ENCODE measurements at regions not wholly inside any gene's neighbourhood (a gene's known extent, or its start where the extent isn't known, plus 50 kb on each side); places are given as distances from the start of the nearest gene placed in this dataset.

- DNase-seq: no peak
Observed at GRCh38 chr22:27269751-27270543, 531.6 kb downstream of the MN1 start.

DNA sequence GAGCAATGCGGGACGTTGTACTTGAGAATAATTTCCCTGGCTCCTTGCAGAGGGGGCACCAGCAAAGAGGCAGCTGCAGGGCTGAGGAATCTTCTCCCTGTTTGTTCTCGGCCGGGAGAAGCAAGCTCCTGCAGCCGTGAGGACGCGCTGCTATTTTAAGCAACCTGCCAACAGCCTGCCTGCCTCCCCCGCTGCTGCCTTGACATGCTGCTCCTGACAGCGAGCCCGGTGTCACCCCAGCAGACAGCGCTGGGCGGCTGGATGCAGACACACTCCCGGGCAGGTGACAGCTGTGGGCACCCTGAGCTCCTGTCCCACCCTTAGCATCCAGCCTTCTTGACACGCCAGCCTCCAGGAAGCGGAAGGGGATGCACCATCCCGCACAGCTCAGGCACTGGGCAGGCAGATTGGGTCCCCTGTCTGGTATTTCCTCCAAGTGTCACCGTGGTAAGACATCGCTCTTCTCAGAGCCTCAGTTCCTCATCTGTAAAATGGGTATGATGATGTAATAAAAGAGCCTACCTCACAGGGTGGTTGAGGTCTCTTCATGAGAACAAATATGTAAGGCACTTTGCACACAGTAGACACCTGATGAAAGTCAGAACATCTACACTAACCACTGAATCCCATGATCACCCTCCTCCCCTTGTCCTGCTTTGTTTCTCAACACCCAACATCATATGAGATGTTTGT is 530.6 kb downstream of the MN1 start:
- no peak for DNase-seq

DNA sequence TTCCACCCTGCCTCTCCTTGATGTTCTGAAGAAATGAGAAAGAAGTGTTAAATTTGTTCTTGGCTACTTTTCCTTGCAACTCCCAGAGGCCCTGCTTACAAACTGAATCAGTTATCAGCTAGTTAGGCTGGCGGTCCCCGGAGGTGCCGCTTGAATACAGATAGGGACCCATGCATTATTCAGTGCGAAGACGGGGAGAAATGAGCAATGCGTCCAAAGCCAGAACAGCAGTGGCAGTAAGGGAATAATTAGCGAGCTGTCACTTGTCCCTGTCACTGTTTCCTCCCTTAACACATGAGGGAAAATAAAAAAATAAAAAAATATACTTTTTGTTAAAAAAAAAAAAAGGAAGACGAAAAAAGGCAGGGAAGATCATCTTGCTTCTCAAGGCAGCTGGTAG is 528.1 kb downstream of the MN1 start:
- no peak for DNase-seq

DNA sequence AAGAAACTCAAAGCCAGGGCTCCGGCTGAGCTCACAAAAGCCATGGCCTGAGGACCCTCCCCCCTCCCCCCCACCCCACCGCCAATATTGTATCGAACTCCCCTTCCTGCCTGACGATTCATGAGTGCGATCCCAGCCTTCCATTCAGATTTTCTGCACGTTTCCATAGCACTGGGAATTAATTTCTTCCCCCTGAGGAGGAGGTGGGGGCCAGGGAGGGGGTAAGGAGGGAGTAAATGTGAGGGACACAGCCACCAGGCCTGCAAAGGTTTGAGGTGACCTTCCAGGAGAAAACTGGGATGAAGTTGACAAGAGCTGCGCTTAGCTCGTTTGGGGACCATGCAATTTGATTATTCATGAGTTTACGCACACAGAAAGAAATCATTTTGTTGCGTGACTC is 527.7 kb downstream of the MN1 start:
- DNase-seq: no peak

- DNase-seq: no peak
Observed at GRCh38 chr22:27274770-27275449, 526.6 kb downstream of the MN1 start.

DNA sequence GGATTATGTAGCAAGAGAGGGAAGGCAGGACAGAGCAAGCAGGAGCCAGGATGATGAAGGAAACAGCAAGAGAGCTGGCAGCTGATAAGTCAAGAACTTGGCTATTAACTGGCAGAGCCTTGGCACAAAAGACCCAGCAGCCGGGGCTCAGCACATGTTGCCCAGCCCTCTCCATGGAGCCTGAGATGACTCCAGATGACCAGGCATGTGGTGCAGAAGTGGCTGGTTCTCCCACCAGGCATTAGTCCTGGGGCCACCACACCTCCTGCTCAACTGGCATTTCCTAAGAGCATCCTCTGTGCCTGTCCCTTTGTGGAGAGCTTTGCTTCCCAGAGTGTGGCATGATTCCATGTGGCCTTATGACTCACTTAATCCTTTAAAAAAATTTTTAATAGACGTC is 522.6 kb downstream of the MN1 start:
- DNase-seq: no peak

DNA sequence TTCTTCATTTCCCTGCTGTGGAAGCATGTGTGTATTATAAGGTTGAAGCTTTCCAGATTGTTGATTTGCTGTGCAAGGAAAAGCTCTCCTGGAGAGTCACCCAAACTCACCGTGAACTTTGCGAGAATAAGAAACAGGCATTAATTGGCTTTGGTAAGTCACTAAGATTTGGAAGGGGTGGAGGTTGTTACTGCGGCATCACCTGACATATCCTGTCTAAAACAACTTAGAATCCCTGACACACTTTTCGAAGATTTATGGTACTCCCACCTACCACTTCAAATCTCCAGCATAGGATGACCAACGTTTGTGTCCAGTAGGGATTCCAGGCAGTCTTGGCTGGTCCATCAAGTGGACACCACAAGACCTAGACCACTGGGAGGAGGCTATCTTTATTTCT is 518.3 kb downstream of the MN1 start:
- DNase-seq: no peak

DNA sequence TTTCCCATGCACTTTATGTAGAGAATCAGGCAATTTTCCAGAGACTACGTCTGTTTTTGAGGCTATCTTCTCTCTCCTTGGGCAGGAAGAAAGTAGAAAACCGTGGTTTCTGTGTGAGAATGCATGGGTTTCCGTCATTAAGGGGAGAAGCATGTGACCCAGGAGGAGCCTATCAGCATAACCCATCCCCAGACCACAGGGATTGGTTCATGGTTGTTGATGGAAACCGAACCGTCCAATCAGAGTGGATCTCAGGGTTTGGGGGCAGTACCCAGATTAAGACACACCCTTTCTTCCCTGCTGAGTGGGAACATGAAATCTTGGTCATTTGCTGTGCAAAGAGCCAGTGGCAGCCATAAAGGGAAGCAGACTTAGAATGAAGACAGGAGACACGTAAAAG is 517.8 kb downstream of the MN1 start:
- no peak for DNase-seq

GRCh38 chr22:27284324-27284723 is 517.2 kb downstream of the MN1 start:
- no peak for DNase-seq

DNA sequence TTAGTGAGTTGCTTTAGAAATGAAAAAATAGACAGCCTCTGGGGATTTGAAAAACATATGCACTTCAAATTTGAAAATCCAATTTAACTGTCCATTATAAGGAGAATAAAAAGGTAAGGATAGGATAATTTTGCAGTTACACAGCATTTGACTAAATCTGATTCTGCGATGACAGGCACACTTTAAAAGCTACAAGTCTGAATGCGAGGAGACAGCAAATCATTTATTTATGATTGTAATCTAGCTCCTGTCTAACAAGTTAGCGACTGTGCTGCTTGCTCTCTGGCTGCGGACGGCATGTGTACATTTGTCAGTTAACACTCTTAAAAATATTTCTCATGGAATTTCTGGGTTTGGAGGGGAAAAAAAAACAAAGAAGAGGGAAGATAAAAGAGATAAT is 514.8 kb downstream of the MN1 start:
- DNase-seq: no peak

DNA sequence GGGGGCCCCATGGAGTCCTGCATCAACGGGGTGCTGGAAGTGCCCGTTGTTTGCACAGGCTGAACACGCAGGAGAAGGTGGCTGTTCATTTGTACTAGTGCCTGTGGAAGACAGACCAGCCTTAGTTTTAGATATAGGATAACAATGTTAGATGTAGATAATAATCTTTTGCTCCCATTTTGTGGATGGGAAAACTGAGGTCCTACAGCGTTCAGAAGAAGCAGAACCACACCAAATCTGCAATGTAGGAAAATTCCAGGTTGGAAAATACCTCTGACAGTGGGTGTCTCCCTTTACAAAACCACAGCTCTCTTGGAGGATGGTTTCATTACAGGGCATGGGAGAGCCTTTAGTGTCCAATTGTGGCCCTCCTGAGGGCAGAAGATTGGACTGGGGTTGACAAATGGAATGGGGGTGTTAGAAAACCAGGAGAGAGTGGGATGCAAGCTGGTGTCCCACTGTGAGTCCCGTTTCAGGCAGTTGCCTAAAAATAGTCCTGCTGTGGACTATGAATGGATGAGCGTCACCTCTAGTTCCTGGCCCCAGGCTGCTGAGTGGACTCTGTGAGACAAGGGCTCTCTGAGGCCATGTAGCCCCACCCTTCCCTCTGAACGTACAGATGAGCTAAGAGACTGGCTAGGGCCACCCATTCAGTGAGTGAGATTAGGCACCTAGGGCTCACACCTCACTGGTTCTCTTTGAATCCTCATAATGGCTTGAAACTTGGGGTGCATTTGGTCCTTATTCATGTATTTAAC is 508.8 kb downstream of the MN1 start:
- no peak for DNase-seq

DNA sequence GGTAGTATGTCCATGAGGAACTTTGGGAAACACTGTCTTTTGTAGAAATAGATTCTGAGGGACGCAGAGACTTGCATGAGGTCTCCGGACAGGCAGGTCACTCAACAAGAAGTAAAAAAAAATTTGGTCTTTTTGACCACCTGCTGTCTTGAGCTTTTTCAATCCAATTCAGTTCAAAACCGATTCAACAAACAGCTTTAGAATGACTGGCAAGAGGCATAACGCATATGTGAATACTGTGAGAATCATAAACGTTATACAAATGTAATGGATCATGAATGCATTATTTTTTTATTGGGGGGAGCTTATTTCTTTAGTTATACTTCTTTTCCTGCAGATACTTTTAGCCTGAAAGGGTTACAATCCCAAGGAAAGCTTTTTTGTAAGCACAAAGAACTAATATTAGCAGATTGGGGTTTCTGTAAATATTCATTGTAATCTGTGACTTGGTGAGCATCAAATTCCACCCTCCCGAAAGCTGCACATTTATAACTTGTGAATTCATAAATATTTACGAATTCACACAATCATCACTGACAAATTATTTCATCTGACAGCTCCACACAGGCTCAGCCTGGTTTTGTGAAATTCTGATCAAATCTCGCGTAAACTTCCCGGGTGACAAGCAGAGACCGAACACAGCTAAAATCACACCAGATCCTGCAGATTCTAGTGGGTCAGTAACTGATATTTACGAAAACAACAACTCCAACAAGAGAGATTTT is 507.7 kb downstream of the MN1 start:
- no peak for DNase-seq

GRCh38 chr22:27295040-27295439 is 506.5 kb downstream of the MN1 start:
- no peak for DNase-seq

GRCh38 chr22:27295605-27296004 is 506.0 kb downstream of the MN1 start:
- no peak for DNase-seq

DNA sequence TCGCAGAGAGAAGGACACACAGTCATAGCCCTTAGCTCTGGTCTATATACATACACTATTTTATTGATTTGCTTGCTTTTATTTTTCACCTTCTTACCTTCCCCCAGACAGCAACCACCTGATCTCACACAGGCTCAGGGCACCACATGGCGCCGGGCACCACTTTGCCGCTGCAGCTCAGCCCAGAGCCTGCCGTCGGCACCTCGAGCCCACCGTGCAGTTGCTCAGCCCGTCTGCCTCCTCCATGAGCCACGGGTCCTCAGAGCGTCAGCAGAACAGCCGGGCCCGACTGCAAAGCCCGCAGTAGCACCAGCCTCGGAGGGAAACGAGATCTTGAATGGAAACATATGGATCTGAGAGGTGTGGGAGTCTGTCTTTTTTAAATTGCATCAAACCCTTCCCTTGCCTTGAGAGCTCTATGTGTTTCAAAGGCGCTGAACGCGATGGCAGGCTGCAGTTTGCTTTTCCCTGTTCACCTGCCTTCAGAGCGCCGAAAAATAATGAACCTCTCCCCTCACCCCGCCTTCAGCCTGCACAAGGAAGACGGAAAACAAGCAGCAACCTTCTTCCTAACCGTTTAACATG is 505.4 kb downstream of the MN1 start:
- no peak for DNase-seq

- no peak for DNase-seq
Observed at GRCh38 chr22:27297125-27297524, 504.4 kb downstream of the MN1 start.

DNA sequence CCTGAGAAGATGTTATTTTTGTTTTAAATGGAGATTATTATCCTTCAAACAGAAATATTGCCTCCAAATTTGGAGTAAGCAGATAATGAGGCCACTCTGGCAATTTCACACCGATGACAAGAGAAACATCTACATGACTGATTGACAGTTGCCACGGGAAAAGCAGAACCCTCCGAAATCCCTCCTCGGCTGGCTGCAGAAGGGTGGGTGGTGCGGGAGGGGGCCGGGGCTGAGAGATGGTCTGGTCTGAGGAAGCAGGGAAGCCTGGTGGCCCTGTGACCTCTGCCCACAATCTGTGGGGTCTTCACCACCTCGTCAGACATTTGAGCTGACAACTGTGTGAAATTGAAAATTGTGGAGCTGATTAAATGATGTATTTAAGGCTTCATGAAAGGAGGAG is 503.2 kb downstream of the MN1 start:
- no peak for DNase-seq

DNA sequence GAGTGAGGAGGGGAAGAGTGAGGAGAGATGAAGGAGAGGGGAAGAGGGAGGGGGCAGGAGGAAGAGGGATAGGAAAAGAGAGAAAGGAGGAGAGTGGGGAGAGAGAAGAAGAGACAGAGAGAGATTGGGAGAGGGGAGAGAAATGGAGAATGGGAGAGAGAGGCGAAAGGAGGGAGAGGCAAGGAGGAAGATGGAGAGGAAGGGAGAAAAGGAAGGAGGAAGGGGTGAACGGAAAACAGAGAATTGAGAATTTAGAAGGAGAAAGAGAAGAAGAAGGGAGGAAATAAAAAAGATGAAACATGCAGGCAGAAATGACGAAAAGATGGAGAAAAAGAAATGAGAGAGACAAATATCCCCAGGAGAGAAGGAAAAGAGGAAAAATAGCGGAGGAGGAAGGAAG is 502.8 kb downstream of the MN1 start:
- DNase-seq: no peak

- no peak for DNase-seq
Observed at GRCh38 chr22:27299181-27300085, 502.1 kb downstream of the MN1 start.

- DNase-seq: no peak
Observed at GRCh38 chr22:27300536-27301285, 500.8 kb downstream of the MN1 start.

Data from activated CD4-positive, alpha-beta T cell treated with anti-CD3 and anti-CD28 coated beads for 4 hours (primary cell).